Testis (tissue), 2 donors: ENCODE measurements at regions not wholly inside any gene's neighbourhood (a gene's known extent, or its start where the extent isn't known, plus 50 kb on each side); places are given as distances from the start of the nearest gene placed in this dataset.

Source experiments
- DNase-seq: peaks from one replicate; pipeline ENCODE4 v3.0.0-alpha.2; 2019
- H3K27ac ChIP-seq, 2 donors: fragments of 200-600 bp; sonication (generic); one replicate each; pipeline ENCODE4 v1.5.1; 2019
- H3K27me3 ChIP-seq: fragments of 200-600 bp; sonication (generic); one replicate; pipeline ENCODE4 v1.5.1; 2019
- H3K36me3 ChIP-seq: fragments of 200-600 bp; sonication (generic); one replicate; pipeline ENCODE4 v1.5.1; 2017; ENCODE audit warnings: low read depth; ENCODE audit errors: missing control alignments
- H3K4me1 ChIP-seq: fragments of 200-600 bp; sonication (generic); one replicate; pipeline ENCODE4 v1.5.1; 2019
- H3K4me3 ChIP-seq, 2 donors: fragments of 200-600 bp; sonication (generic); one replicate each; pipeline ENCODE4 v1.5.1; 2017 to 2019
- H3K9me3 ChIP-seq: fragments of 200-600 bp; sonication (generic); one replicate; pipeline ENCODE4 v1.5.1; 2017
- CTCF ChIP-seq, 3 experiments: fragments of 450-650 bp in 2 of 3; fragments of 200-600 bp in 1 of 3; sonication (generic) in 1 of 3; IDR thresholded peaks; one replicate each; pipeline ENCODE4 v1.5.1; 2016 to 2019; ENCODE audit warnings: antibody characterized with exemption in 3 of 3, mild to moderate bottlenecking in 2 of 3, moderate library complexity in 1 of 3
- POLR2A ChIP-seq: fragments of 450-650 bp; IDR thresholded peaks from one replicate; pipeline ENCODE4 v1.6.1; 2017; ENCODE audit warnings: antibody characterized with exemption, mild to moderate bottlenecking, moderate library complexity
- WGBS, 2 donors: methylation state at CpG; one replicate each; pipeline ENCODE4 v1.1.5; 2018; 5-methylcytosine and 5-hydroxymethylcytosine counted together
- intact Hi-C: fragments of 100-400 bp; cut with DNase I; formaldehyde crosslinking; loops from one replicate; pipeline ENCODE4 v1.15.1; 2023; ENCODE audit warnings: low total_unique reads

GRCh38 chr5:105907016-105907415 is 1763.7 kb downstream of the EFNA5 start:
- 72 to 74% methylated on average over 2 of the region's 2 CpGs for WGBS, 2 donors
- Histone ChIP-seq H3K27ac (no peak overlapping the region), H3K4me3 (no peak overlapping the region), H3K27me3 (no peaks in the 10 kb centered on the region), H3K9me3 (no peaks in the 10 kb centered on the region), H3K36me3 (no peaks in the 10 kb centered on the region), H3K4me1 (no peaks in the 10 kb centered on the region)
- intact Hi-C loops: no loop called here
- no peak for DNase-seq
- no peak for TF ChIP-seq POLR2A
- TF ChIP-seq CTCF (IDR thresholded peaks at IDR 0.05): no peak

GRCh38 chr5:105905392-105905791 is 1765.3 kb downstream of the EFNA5 start:
- no peak overlapping the region for H3K4me3 ChIP-seq
- WGBS, 2 donors: 87 to 90% methylated on average over 3 of the region's 3 CpGs
- DNase-seq: no peak
- H3K36me3 ChIP-seq: no peaks in the 10 kb centered on the region
- no peaks in the 10 kb centered on the region for H3K4me1 ChIP-seq
- no peak overlapping the region for H3K27ac ChIP-seq
- H3K9me3 ChIP-seq: no peaks in the 10 kb centered on the region
- TF ChIP-seq CTCF (IDR thresholded peaks at IDR 0.05) (no peak), POLR2A (no peak)
- intact Hi-C loops: no loop called here
- no peaks in the 10 kb centered on the region for H3K27me3 ChIP-seq

GRCh38 chr5:105903069-105903468 is 1767.7 kb downstream of the EFNA5 start:
- TF ChIP-seq CTCF (IDR thresholded peaks at IDR 0.05) (no peak), POLR2A (no peak)
- intact Hi-C loops: no loop called here
- no peaks in the 10 kb centered on the region for H3K9me3 ChIP-seq
- no peaks in the 10 kb centered on the region for H3K27me3 ChIP-seq
- H3K27ac ChIP-seq: no peak overlapping the region
- no peaks in the 10 kb centered on the region for H3K36me3 ChIP-seq
- no peak overlapping the region for H3K4me3 ChIP-seq
- no peaks in the 10 kb centered on the region for H3K4me1 ChIP-seq
- DNase-seq: no peak
- WGBS, 2 donors: 53 to 76% methylated on average over 4 of the region's 4 CpGs

- H3K4me3 ChIP-seq: no peak overlapping the region
- 84 to 91% methylated on average over 3 of the region's 3 CpGs for WGBS, 2 donors
- H3K27me3 ChIP-seq: no peaks in the 10 kb centered on the region
- no peaks in the 10 kb centered on the region for H3K4me1 ChIP-seq
- no peaks in the 10 kb centered on the region for H3K36me3 ChIP-seq
- H3K9me3 ChIP-seq: no peaks in the 10 kb centered on the region
- no peak overlapping the region for H3K27ac ChIP-seq
- intact Hi-C loops: no loop called here
- DNase-seq: no peak
- TF ChIP-seq POLR2A (no peak), CTCF (IDR thresholded peaks at IDR 0.05) (no peak)
Observed at GRCh38 chr5:105899726-105900125, 1771.0 kb downstream of the EFNA5 start.

GRCh38 chr5:105898183-105898582 is 1772.6 kb downstream of the EFNA5 start:
- DNase-seq: no peak
- no peaks in the 10 kb centered on the region for H3K36me3 ChIP-seq
- H3K27ac ChIP-seq: no peak overlapping the region
- intact Hi-C loops: no loop called here
- no peaks in the 10 kb centered on the region for H3K27me3 ChIP-seq
- H3K4me1 ChIP-seq: no peaks in the 10 kb centered on the region
- TF ChIP-seq POLR2A: no peak
- TF ChIP-seq CTCF (IDR thresholded peaks at IDR 0.05): no peak
- H3K4me3 ChIP-seq: no peak overlapping the region
- WGBS, 2 donors: 50 to 68% methylated on average over 4 of the region's 4 CpGs
- no peaks in the 10 kb centered on the region for H3K9me3 ChIP-seq
